ENCODE measurements at regions not wholly inside any gene's neighbourhood (a gene's known extent, or its start where the extent isn't known, plus 50 kb on each side); places are given as distances from the start of the nearest gene placed in this dataset.

GRCh38 chr12:3341594-3341993 is 149.4 kb upstream of the PRMT8 start:
- POLR2A ChIA-PET (ENCODE audit: unreplicated experiment), result no interaction called here

More at GRCh38 chr12:3341594-3341993, 149.4 kb upstream of the PRMT8 start:
- Histone ChIP-seq H3K4ac (ENCODE audit: low read depth, low read length) (no peak overlapping the region), H3K4me1 (ENCODE audit: control insufficient read depth, insufficient read depth, low read length) (no peaks in the 10 kb centered on the region), H2BK15ac (ENCODE audit: low read depth, low read length) (no peak overlapping the region), H3K9ac (ENCODE audit: low read depth, low read length) (no peak overlapping the region), H4K5ac (ENCODE audit: low read depth, low read length) (no peak overlapping the region), H3K4me3 (ENCODE audit: insufficient read depth, low read depth, low read length) (no peak overlapping the region), H3K23ac (ENCODE audit: low read depth, low read length) (no peak overlapping the region), H3K56ac (ENCODE audit: extremely low read depth, insufficient read depth, low read length) (no peak overlapping the region), H3K36me3 (ENCODE audit: control insufficient read depth, insufficient read depth, low read length) (no peaks in the 10 kb centered on the region), H4K8ac (ENCODE audit: low read depth in 2 of 2, low read length in 2 of 2) (no peak overlapping the region), H3K27me3 (ENCODE audit: control insufficient read depth, insufficient read depth, low read length) (peaks cover 26% of the 10 kb centered on the region), H3K4me2 (ENCODE audit: low read depth, low read length) (no peak overlapping the region), H4K91ac (ENCODE audit: insufficient read depth, low read depth, low read length) (no peak overlapping the region), H4K20me1 (ENCODE audit: insufficient read depth, low read length) (no peaks in the 10 kb centered on the region), H3K9me3 (ENCODE audit: control insufficient read depth, insufficient read depth, low read length) (no peaks in the 10 kb centered on the region), H3K18ac (ENCODE audit: low read depth, low read length) (no peak overlapping the region), H2AK9ac (replicated peaks; ENCODE audit: low read depth, low read length, poor library complexity) (no peak overlapping the region), H3K9me1 (ENCODE audit: insufficient read depth, low read length) (no peaks in the 10 kb centered on the region; the same call in 1 of the 2 replicates), H2BK20ac (ENCODE audit: low read depth, low read length) (no peak overlapping the region), H3K27ac (ENCODE audit: insufficient read depth, low read length) (no peak overlapping the region), H3K79me1 (ENCODE audit: low read depth in 1 of 2, low read length in 2 of 2) (no peaks in the 10 kb centered on the region), H2BK5ac (ENCODE audit: low read depth, low read length, poor library complexity, severe bottlenecking) (no peak overlapping the region), H3K14ac (replicated peaks; ENCODE audit: low read depth, low read length) (no peak overlapping the region), H2AK5ac (ENCODE audit: low read depth, low read length) (no peak overlapping the region), H2AFZ (replicated peaks; ENCODE audit: low read length, poor library complexity) (no peak overlapping the region), H2BK120ac (ENCODE audit: low read depth, low read length) (no peak overlapping the region)
- in situ Hi-C loops (cut with MboI; ENCODE audit: low sequenced_read_pairs), result no loop called here
- TF ChIP-seq MAFK (IDR thresholded peaks at IDR 0.05; ENCODE audit: low read depth, low read length) (no peak), SMC3 (IDR thresholded peaks at IDR 0.05; ENCODE audit: low read depth, low read length) (no peak)
- ATAC-seq (ENCODE audit: low read depth), result no peak
- 13% methylated on average over 1 of the region's 4 CpGs; no CpG with 5 or more reads in 1 of the 2 experiments for WGBS, 2 experiments (ENCODE audit: extremely low coverage in 2 of 2, insufficient read length in 1 of 2)
- intact Hi-C loops (cut with micrococcal nuclease), result no loop called here
- BruUV-seq (replicated peaks), result no TSS peak
- CTCF ChIA-PET, result no interaction called here
- no peak for DNase-seq
- dilution Hi-C loops (cut with HindIII; ENCODE audit: low sequenced_read_pairs, unreplicated experiment), result no loop called here

Measured in IMR-90 (cell line).